Retina (tissue), 1 donor: ENCODE measurements at regions not wholly inside any gene's neighbourhood (a gene's known extent, or its start where the extent isn't known, plus 50 kb on each side); places are given as distances from the start of the nearest gene placed in this dataset.
A peak's percentile ranks its signal among the peaks of the same experiment; 100 is the strongest.

Source experiments
- DNase-seq: peaks from one replicate; pipeline ENCODE4 v3.0.0-alpha.2; 2016

DNA sequence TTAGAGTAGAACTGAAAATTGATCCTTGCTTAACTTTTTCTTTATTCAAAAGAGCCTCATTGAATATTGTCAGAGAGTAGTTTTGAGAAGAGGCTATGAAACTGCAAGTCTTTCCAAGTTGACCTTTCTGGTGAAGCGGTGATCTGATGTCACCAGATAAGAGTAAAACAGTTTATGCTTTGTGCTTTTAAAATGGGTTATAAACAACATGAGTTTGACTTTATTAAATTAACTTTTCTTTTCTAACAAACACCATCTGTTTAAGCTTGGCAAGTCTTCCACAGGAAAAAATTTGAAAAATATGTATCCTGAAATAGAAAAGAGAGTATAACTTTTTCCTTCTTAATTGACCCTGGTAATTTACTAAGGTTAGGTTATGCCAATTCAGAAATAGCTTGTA is 408.7 kb upstream of the NOVA1 start:
- no peak for DNase-seq

DNA sequence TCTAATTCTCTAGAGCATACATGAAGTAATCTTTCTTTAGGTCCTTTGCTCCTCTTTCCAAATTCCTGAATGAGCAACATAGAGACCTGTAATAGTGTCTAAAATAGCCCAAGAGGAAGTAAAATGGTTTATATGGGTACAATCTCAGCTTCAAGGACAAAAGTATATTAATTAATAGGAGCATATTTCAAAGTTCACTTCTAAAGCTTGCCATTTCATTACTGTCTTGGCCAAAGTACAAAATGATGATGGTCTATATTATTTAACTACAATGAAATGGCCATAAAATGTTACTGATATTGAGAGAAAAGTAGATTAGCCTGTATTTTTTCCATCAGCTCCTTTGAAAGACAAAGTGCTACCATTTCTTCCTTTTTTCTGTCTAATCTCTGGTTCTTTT is 410.4 kb upstream of the NOVA1 start:
- no peak for DNase-seq

DNA sequence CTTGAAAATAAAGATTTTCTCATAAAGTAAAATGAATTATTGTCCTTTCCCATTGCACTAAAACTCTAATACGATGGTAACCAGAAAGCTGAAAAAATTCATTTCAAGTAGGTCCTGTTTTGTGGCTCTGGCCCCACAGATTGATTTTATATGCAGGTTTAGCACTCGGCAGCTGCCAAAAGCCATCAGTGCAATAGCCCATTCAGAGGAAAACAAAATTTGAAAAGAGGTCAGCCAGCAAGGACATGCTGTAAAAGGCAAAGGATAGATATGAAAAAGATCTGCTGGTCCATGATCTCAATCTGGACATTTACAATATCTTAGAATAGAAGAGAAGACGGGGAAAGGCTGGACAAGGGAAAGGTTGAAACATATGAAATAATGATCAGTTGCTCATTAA is 414.8 kb upstream of the NOVA1 start:
- DNase-seq = peak; percentile 33

DNA sequence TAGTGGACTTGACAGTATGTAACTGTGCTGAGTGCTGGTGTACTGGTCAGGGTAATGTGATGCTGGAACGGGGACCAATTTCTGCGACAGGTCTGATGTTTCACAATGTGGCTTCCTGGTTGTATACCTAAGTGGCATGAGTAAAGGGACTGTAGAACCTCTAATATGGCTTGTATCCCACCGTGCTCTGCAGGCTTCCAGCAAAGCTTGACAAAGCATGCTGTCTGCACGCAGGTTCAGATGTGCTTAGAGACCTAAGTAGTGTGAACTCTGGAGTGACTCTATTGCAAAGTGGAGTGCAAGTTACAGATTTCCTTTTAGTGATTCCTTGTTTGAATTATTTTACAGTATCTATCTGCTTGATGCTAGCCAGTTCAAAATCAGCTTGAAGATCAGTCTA is 415.8 kb upstream of the NOVA1 start:
- peak; percentile 17 for DNase-seq

DNA sequence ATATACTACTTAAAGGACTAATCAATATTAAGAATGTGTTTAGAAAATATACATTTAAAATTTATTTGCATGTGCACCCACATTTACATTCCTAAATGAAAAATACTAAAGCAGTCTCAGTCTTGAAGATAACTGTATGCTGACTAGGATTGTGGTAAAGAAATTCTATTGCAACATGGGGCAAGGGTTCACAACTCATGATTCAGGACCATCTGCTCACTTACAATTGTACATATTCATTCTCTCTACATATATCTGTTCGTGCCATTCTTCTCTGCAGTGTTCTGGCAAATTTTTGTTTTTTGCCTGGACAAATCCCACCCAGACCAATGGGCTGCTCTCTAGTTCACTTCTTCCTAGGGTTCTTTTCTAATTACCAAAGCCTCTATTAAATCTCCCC is 417.2 kb upstream of the NOVA1 start:
- no peak for DNase-seq

DNA sequence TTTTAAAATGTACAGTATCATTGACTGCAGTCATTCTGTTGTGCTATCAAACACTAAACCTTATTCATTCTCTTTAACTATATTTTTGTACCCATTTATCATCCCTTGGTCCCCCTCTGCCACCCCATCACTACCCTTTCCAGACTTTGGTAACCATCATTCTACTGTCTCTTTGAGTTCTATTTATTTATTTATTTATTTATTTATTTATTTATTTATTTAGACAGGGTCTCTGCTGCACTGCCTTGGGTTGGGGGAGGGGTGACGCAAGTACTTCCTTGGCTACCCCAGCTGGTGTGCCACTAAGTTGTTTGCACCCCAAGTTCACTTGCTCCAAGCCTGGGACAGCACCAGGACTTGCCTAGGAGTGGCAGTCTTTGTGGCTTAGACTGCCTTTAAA is 427.8 kb upstream of the NOVA1 start:
- no peak for DNase-seq

DNA sequence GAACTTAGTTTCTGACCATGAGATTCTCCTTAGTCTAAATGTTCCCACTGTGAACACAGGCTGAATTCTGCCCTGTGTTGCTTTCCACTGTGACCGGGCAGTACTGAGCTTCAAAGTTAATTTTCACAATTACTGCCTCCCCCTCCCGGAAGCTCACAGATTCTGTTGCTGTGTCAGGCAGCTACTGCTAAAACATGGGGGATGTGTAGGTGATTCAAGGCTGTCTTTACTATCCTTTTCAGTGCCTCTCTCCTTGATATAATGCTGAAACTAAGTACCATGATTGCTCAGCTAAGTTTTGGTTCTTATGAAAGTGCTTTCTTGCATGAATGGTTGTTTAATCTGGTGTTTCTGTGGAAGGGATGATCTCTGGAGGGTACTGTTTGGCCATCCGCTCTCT is 428.3 kb upstream of the NOVA1 start:
- DNase-seq = no peak

DNA sequence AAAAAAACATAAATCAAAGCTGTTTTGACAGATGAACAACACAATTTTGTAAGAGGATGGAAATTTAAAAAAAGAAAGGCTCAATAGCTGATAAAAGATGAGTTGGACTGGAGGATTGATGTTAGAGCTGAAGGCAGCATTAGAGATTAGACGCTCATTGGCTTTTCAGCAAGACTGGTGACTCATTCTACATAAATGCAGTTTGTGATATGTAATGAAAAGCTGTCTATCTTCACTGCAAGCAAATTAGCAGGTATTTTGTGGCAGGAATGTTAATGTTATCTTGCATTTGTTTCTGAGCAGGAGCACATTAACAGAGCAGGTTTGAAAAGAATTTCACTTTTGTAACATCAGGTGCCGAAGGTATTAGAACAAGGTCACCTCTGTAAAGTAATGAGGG is 442.7 kb upstream of the NOVA1 start:
- DNase-seq = no peak

DNA sequence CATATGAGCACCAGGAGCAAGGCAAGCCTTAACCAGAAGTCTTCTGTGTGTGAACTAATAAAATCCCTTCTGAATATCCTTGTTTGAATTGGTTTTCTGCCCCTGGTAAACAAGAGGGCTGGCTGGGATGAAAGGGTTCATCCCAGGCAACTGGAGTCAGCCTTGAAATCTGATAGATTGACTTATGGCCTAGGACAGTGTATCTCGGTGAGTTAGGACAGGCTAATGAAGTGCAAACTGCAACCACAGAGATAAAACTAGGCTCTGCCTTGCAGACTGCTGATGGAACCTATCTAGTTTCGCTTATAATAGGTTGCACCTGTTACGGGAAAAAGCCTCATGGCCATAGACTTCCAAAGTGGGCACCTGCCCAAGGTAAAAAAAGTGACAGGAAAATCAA is 451.9 kb upstream of the NOVA1 start:
- no peak for DNase-seq

DNA sequence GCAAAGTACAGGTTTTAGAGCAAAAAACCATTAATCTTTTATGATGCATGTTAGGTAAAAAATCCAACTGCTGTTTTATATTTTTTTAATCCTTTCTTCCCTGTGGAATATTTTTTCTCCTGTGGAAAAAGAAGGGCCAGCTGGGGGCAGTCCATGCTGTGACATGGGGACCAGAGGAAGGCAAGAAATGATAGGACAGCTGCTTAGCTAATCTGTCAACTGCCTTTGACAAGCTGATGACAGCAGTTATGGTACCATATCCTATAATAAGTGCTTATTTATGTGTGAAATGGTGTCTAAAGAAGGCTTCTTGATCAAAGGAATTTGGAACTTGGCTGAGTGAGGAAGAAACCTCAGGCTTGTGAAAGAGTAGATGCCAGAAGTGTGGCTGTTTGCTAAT is 452.4 kb upstream of the NOVA1 start:
- DNase-seq = no peak

DNA sequence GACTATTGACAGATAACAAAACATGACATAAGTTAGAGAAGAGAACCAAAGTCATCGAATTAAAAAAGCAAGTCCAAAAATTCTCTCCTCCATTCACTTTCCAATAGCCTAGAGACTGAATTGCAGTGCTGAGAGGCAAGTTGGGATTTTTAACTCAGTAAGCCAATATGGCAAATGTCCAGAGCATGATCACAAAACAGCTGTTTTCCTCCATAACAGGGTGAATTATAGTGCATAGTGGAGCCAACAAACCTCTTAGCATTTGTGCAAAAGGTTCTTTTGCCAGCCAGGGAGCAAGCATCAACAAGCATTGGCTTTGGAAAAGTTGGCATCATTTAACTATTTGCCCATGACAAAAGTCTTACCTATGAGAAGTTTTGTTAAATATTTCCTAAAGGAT is 458.8 kb upstream of the NOVA1 start:
- DNase-seq = no peak

DNA sequence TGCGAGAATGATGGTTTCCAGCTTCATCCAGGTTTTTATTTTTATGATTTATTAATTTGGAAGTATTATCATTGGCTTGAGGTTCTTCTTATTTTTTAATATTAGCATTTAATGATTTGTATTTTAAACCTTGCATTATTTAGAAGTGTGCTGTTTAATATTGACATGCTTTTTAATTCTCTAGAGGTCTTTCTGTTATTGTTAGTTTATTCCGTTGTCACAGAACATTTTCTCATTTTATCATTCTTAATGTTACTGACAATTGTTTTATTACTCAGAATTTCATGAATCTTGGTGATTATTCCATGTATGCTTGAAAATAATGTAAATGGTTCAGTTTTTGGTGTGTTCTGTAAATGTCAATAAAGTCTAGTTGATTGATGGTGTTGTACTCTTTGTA is 463.5 kb upstream of the NOVA1 start:
- no peak for DNase-seq

DNA sequence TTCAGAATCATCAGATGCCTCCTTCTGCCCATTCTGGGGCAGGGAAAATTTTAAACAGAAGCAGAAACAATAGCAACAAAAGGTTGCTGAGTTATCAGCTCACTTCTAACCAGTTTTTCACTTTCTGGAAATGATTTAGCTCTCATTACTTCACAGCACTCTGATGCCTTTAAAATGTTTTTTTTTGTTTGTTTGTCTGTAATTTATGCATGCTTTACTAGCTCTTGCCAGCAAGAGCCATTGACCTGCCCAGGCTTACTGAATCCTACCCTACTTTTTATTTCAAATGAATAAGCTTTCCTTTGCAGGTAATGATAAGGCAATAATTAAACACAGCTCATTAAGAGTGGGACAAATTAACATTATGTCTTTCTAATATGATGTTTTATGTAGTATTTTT is 466.1 kb upstream of the NOVA1 start:
- DNase-seq = no peak

DNA sequence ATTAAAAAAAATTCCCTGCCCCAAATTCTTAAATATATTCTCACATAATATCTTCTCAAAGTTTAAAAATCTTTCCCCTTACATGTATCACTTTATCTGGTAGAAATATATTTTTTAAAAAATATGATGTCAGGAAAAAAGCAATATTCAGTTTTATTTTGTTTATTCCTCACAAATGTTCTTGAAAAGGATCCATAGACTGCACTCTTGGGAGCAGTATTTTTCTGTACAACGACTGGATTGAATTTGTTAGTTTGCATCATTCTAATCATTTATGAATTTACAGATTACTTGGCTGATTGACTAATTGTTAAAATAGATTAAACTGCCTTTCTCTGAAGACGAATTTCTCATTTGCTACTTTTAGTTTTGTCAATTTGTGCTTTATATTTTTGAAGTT is 468.1 kb upstream of the NOVA1 start:
- DNase-seq = no peak

DNA sequence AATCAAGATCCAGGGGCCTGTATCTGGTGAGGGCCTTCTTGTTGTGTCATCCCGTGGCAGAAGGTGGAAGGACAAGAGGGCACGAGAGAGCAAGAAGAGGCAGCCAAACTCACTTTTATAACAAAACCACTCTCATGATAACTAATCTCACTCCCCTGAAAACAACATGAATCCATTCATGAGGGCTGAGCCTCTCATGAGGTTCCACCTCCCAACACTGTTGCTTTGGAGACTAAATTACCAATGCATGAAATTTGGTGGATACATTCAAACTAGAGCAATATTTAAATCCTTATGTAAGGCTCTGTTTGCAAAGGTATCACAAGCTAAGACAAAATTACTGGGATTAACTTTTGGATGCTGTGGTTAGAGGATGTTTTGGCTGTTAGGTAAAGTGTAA is 470.1 kb upstream of the NOVA1 start:
- no peak for DNase-seq

DNA sequence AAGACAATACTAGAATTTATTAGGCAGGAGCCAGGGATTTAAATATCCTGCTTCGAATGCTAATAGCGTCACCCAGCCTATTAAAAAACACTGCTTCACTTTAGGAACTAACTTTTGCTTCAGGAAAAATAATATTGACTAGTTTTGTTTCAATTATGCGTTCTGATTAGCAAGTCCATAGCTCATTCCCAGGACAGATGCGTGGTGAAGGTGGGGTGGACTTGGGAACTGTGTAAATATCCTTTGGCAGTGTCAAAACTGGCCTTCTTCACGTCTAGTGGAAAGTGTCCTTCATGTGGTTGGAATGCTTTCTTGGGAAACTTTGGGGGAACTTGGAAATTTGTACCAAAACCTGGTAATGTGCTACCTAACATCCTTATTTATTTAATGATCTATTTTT is 474.8 kb upstream of the NOVA1 start:
- no peak for DNase-seq

DNA sequence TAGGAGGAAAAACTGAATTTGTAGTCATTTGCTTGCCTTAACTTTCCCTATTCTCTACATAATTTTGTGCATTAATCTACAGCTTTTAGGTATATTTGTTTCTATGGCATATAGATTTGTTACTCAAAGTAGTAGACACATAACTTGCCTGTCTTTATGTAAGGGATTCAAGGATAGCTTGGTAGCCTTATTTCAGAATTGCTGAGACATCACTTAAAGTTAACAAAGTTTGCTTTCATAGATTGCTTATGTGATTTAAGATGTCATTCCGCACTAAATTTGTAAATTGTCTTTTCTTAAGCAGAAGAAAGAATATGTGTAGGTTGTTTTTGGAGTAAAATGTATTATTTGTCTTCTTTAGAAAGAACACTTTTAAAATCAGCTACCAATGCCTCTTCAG is 477.7 kb upstream of the NOVA1 start:
- no peak for DNase-seq

DNA sequence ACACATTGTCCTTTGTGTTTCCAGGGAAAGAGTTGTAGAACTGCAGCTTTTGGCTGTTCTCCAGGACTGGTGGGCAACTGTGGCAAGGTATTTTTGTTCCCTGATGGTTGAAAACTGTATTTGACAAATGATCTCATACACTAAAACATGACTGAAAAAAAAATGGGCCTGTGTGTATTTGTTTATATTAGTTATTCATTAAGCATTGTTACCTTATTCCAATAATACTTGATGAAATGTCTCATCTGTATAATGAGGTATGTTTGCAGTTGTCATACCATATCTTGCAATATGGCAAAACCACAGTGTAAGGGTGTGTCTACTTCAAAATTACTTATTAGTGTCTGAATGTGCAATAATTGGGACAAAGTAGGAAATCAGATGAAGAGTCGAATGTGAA is 479.4 kb upstream of the NOVA1 start:
- DNase-seq = no peak

DNA sequence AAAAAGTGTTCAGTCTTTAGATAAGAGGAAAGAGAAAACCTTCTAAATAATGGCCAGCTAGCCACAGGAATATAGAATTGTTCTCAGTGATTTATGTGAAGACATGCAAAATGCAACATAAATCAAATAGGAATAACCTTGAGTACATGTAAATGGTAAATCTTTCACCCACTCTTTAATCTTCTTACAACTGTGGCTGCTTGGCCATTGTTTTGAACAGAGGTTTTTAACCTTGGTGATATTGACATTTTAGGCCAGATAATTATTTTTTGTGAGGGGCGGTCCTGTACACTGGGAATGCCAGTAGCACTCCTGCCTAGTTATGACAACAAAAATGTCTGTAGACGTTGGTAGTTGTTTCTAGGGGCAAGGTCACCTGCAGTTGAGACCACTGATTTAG is 479.9 kb upstream of the NOVA1 start:
- DNase-seq = no peak

DNA sequence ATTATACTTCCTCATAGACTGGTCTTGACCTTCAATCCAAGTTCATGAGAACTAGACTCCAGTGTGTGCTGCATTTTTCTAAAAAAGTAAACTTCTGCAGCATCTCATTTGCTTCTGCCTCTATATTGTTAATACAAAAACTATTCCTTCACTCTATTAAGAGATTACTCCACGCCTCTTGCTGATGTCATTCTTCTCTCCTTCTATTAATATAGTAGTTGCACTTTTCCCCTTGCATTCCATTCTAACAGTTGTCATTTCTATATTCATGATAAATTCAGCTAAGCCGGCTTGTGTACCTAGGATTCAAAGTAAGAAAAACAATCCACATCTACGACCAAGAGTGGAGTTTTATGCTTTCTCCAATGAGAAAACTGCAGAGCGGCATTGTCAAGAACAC is 480.4 kb upstream of the NOVA1 start:
- no peak for DNase-seq

DNA sequence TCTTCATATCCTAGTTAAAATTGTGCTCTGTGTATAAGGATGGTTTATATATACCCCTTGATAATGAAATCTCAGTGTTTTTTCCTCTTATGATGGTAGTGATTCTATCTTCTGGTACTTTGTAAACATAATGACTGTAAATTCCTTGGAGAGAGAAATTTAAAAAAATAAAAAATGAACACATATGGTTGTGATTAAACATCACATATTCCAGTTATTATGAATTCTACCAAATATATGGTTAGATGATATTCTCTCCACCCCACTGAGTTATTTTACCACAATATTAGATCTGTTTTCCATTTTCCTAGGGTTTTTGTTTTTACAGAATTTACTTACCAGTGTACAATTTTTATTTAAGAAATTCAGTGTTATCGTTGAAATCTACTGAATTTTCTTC is 481.9 kb upstream of the NOVA1 start:
- DNase-seq = no peak

DNA sequence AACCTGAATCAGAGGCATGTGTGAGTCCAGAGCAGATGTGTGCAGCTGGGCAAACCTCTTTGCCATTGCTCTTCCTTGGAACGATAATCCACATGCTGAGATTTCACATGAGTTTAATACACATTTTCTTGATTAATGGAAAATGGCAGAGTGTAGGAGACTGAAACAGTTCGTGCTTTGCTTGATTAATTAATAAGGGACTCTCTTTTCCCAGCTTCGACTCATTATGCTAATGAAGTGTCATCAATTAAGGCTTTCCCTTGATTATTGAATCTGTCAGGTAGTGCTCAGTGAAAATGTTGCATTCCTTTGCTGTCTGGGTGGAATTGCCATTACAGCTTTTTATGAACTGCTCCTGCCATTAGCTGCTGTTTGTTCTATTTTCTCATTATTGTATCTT is 487.7 kb upstream of the NOVA1 start:
- no peak for DNase-seq

DNA sequence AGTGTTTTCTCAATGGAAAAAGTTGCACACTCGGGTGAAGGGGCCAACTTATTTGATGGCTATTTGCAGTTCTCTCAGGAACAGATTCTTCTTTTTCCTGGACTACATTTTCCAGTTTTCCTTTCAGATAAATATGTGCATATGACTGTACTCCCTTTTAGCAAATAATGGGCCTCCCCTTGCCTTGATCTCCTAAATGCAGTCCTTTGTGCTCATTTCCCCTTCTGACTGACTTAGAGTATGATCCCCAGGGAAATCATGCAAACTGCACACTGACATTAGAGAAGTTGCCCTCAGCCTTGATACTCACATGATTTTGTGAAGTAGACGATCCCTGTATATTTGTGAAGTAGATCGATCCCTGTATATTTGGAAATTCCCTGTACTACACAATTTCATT is 492.9 kb upstream of the NOVA1 start:
- no peak for DNase-seq

DNA sequence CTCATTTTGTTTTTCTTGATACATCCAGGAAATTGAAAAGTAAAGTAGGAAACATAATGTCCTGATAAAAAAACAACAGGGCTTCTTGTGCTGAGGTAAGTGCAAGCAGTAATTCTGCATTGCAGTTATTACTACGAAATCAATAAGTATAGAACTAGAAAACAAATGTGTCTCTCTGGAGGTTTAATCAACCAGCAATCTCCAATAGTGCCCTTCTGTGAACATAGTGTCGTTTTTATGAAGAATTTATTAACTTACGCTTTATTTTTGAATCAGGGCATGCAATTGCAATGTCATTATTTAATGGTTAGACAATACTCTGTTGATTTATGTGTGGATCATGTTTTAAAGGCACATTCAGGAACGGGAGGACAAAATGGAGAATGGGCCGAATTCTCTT is 494.1 kb upstream of the NOVA1 start:
- no peak for DNase-seq

DNA sequence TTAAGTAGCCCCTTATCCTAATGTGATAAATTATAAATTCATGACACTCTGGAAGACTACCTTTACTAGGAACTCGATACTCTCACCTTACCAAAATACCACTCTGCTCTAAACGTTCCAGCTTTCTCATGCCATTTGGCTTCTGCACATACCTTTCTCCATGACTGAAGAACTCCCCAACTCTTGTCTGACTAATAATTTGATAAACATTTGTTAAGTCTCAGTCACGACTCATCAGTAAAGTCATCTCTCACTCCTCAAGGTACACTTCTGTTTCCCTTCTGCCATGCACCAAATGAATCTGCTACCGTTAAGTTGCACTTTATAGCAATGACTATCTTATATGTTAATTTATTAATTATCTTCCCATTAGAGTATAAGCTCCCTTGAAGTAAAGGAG is 498.3 kb upstream of the NOVA1 start:
- no peak for DNase-seq

DNA sequence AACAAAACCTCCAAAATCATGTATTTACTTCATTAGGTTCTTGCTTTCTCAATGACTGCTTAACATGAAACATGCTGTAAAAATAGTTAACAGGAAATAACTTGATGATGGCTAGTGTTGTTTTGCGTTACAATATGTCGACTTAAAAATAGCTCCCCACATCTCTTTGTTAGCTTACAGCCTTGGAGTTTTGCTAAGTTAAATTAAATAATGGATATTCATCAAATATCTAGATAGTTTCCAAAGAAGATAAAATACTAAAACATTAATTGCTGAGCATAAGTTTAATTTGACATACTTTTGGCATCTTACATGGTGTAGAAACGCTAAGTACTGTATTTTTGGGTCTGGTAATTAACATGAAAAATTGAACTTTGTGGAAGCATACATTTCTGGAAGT is 500.6 kb upstream of the NOVA1 start:
- DNase-seq = no peak

DNA sequence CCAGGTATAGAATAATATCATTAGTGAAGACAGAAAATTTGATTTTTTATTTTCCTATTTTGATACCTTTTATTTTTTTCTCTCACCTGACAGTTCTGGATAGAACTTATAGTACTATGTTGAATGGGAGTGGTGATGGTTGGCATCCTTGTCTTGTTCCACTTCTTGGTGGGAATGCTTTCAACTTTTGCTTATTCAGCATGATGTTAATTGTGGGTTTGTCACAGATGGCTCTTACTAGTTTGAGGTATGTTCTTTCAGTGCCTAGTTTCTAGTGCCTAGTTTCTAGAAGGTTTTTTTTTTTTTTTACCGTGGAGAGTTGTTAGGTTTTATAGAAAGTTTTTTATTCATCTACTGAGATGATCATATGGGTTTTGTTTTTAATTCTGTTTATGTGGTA is 516.3 kb upstream of the NOVA1 start:
- no peak for DNase-seq
